ENCODE measurements at regions not wholly inside any gene's neighbourhood (a gene's known extent, or its start where the extent isn't known, plus 50 kb on each side); places are given as distances from the start of the nearest gene placed in this dataset.
"Not testable (repeated sequence)": the region's sequence is repeated elsewhere in the genome, so short reads cannot be mapped to it uniquely, and the experiment has no call there.

- no peak for DNase-seq (ENCODE audit: low read depth)
- TF ChIP-seq CTCF (conservative IDR thresholded peaks at IDR 0.05; ENCODE audit: control insufficient read depth, insufficient read depth, low read depth, low read length): no peak
- no peak overlapping the region for H3K4me3 ChIP-seq (ENCODE audit: control insufficient read depth, low read depth, low read length)
Observed at GRCh38 chr7:130789436-130789835, 55.4 kb upstream of the KLF14 start.

DNA sequence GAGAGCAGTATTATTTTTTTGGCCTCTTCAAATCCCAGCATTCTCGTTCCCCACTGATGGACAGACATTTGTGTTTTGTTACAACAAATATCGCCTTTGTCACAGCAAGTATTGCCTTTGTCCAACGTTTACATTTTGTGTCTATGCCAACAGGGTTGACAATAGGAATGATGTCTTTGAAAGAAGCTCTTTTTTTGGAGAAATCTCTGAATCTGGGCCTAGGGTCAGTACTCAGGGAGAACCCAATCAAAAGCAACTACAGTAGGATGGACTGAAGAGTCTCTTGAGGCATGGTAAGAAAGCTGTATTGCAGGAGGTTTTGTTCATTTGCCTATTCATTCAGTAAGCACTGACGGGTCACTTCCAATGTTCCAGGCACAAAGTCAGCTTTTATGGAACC is 57.7 kb upstream of the KLF14 start:
- TF ChIP-seq CTCF (conservative IDR thresholded peaks at IDR 0.05; ENCODE audit: control insufficient read depth, insufficient read depth, low read depth, low read length): no peak
- no peak for DNase-seq (ENCODE audit: low read depth)

DNA sequence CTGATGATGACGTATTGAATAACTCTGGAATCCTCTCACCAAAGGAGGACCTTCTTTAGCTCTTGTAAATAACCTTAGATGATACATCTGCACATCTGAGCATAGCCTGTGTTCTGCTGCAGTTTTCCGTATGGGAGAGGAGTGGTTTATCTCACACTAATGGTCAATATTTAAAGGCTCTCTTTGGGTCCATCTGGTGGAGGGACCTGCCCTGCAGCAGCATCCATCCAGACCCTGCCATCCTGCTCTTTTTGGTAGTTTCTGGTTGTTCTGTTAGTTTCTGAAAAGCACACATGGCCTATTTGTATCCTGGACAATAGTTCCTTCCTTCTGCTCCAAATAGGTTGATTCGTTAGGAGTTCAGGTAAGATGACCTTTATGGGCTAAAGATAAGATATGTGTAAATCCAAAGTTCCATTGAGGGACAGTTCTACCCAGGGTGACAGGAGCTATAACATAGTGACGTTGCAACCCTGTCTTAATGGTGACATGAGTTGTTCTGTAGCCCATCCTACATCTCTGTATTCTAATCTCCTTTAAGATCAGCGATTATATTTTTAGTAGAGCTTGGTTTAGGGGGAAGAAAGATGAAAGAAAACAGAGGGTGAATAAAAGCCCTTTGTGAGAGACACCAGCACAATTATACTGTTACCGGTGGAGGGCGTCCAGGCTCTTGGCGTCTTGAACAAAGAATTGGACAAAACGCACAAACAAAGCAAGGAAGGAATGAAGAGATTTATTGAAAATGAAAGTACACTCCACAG is 60.0 kb upstream of the KLF14 start:
- H3K4me3 ChIP-seq (ENCODE audit: control insufficient read depth, low read depth, low read length): peak overlapping the region; percentile 5
- peak; percentile 30 for TF ChIP-seq CTCF (conservative IDR thresholded peaks at IDR 0.05; ENCODE audit: control insufficient read depth, insufficient read depth, low read depth, low read length)
- DNase-seq (ENCODE audit: low read depth): peak; percentile 46

More for the DNA sequence above, 57.7 kb upstream of the KLF14 start:
- no peak overlapping the region for H3K4me3 ChIP-seq (ENCODE audit: control insufficient read depth, low read depth, low read length)

DNA sequence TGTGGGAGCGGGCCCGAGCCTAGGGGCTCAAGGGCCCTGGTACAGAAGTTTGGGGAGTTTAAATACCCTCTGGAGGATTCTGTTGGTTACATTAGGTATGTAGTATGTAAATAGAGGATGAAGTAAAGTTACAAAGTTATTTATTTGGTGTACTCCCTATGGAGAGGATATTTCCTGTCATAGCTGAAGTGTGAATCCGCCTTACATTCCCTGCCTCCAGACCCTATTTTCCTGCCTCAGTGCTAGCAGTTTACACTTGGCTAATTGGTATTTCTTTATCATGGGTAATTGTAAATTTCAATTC is 60.6 kb upstream of the KLF14 start:
- peak overlapping the region; percentile 5 for H3K4me3 ChIP-seq (ENCODE audit: control insufficient read depth, low read depth, low read length)
- TF ChIP-seq CTCF (conservative IDR thresholded peaks at IDR 0.05; ENCODE audit: control insufficient read depth, insufficient read depth, low read depth, low read length): no peak
- no peak for DNase-seq (ENCODE audit: low read depth)

- DNase-seq (ENCODE audit: low read depth); H3K4me3 ChIP-seq (ENCODE audit: control insufficient read depth, low read depth, low read length): not testable (repeated sequence)
Observed at GRCh38 chr7:130796425-130796824, 62.4 kb upstream of the KLF14 start.

- H3K4me3 ChIP-seq (ENCODE audit: control insufficient read depth, low read depth, low read length): no peak overlapping the region
- no peak for DNase-seq (ENCODE audit: low read depth)
- no peak for TF ChIP-seq CTCF (conservative IDR thresholded peaks at IDR 0.05; ENCODE audit: control insufficient read depth, insufficient read depth, low read depth, low read length)
Observed at GRCh38 chr7:130803127-130803526, 69.1 kb upstream of the KLF14 start.

DNA sequence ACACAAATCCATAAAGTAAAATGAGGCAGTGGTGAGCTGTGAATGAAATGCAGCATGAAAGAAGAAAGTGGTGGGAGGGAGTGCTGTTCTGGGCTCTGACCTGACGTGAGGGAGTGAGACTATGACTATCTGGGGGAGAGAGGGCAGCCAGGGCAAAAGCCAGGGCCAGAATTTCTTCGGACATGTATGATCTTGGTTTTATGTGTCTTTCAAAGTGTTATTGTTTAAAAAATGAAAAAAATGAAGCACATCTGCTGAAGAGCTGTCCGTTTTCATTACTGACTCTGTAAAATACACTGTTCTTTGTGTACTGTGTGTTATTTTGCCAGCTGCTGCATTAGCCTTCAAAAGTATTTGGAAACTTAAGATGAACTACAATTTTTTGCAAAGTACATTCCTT is 70.2 kb upstream of the KLF14 start:
- no peak overlapping the region for H3K4me3 ChIP-seq (ENCODE audit: control insufficient read depth, low read depth, low read length)
- no peak for TF ChIP-seq CTCF (conservative IDR thresholded peaks at IDR 0.05; ENCODE audit: control insufficient read depth, insufficient read depth, low read depth, low read length)
- no peak for DNase-seq (ENCODE audit: low read depth)

GRCh38 chr7:130812819-130813218 is 78.8 kb upstream of the KLF14 start:
- not testable (repeated sequence) for H3K4me3 ChIP-seq (ENCODE audit: control insufficient read depth, low read depth, low read length); DNase-seq (ENCODE audit: low read depth)

Data from fibroblast of mammary gland (primary cell).